ENCODE measurements at regions not wholly inside any gene's neighbourhood (a gene's known extent, or its start where the extent isn't known, plus 50 kb on each side); places are given as distances from the start of the nearest gene placed in this dataset.

GRCh38 chr3:110492876-110493275 is 578.7 kb upstream of the NECTIN3 start:
- TF ChIP-seq ZNF416 (CRISPR knock-in tag; IDR thresholded peaks at IDR 0.05) (no peak), PREB (CRISPR knock-in tag; IDR thresholded peaks at IDR 0.05; ENCODE audit: borderline replicate concordance) (no peak), JAZF1 (CRISPR knock-in tag; IDR thresholded peaks at IDR 0.05) (no peak), RORB (CRISPR knock-in tag; IDR thresholded peaks at IDR 0.05) (no peak), TEAD4 (CRISPR knock-in tag; IDR thresholded peaks at IDR 0.05) (no peak), GABPB1 (CRISPR knock-in tag; IDR thresholded peaks at IDR 0.05) (no peak), STAT6 (CRISPR knock-in tag; conservative IDR thresholded peaks at IDR 0.05; ENCODE audit: low read depth) (no peak), OVOL2 (CRISPR knock-in tag; IDR thresholded peaks at IDR 0.05; ENCODE audit: borderline replicate concordance) (no peak), IRF1 (CRISPR knock-in tag; IDR thresholded peaks at IDR 0.05) (no peak), ERG (CRISPR knock-in tag; IDR thresholded peaks at IDR 0.05) (no peak), E2F4 (CRISPR knock-in tag; IDR thresholded peaks at IDR 0.05; ENCODE audit: borderline replicate concordance, low read depth) (no peak), ZNF138 (CRISPR knock-in tag; conservative IDR thresholded peaks at IDR 0.05) (no peak)
- H3K27ac Mint-ChIP-seq = no peak overlapping the region
- H3K27me3 Mint-ChIP-seq (ENCODE audit: low read depth) = no peaks in the 10 kb centered on the region
- peaks cover 16% of the 10 kb centered on the region for H3K36me3 Mint-ChIP-seq
- ChIA-PET POLR2A (no interaction called here), CTCF (no interaction called here)
- H3K4me3 Mint-ChIP-seq = no peak overlapping the region
- ATAC-seq (no peak), DNase-seq (ENCODE audit: low spot score) (no peak)
- H3K4me1 Mint-ChIP-seq = peaks cover 19% of the 10 kb centered on the region
- H3K9me3 Mint-ChIP-seq = peaks cover 25% of the 10 kb centered on the region

GRCh38 chr3:110493438-110494092 is 578.1 kb upstream of the NECTIN3 start:
- POLR2A ChIA-PET = no interaction called here
- Mint-ChIP-seq H3K36me3 (peaks cover 9% of the 10 kb centered on the region), H3K27me3 (ENCODE audit: low read depth) (no peaks in the 10 kb centered on the region), H3K27ac (no peak overlapping the region), H3K4me3 (no peak overlapping the region), H3K4me1 (peaks cover 19% of the 10 kb centered on the region), H3K9me3 (peaks cover 18% of the 10 kb centered on the region)
- ATAC-seq (no peak), DNase-seq (ENCODE audit: low spot score) (no peak)
- CTCF ChIA-PET = no interaction called here
- TF ChIP-seq OVOL2 (CRISPR knock-in tag; IDR thresholded peaks at IDR 0.05; ENCODE audit: borderline replicate concordance) (no peak), AR (CRISPR knock-in tag; IDR thresholded peaks at IDR 0.05) (no peak), ZSCAN18 (CRISPR knock-in tag; IDR thresholded peaks at IDR 0.05) (no peak), ZNF219 (CRISPR knock-in tag; IDR thresholded peaks at IDR 0.05; ENCODE audit: borderline replicate concordance) (no peak), FOXK1 (CRISPR knock-in tag; IDR thresholded peaks at IDR 0.05) (no peak), JUN (CRISPR knock-in tag; IDR thresholded peaks at IDR 0.05) (no peak), MLX (CRISPR knock-in tag; IDR thresholded peaks at IDR 0.05) (no peak), ATF1 (CRISPR knock-in tag; IDR thresholded peaks at IDR 0.05) (no peak), MYBL2 (CRISPR knock-in tag; IDR thresholded peaks at IDR 0.05) (no peak), ELF4 (CRISPR knock-in tag; IDR thresholded peaks at IDR 0.05; ENCODE audit: low read depth) (no peak), USF1 (CRISPR knock-in tag; IDR thresholded peaks at IDR 0.05) (no peak), SOX15 (CRISPR knock-in tag; IDR thresholded peaks at IDR 0.05) (no peak)

Measured in WTC11 (cell line).